GM18502 (cell line): ENCODE measurements at regions not wholly inside any gene's neighbourhood (a gene's known extent, or its start where the extent isn't known, plus 50 kb on each side); places are given as distances from the start of the nearest gene placed in this dataset.
"Not testable (repeated sequence)": the region's sequence is repeated elsewhere in the genome, so short reads cannot be mapped to it uniquely, and the experiment has no call there.

ENCODE experiments used
- ATAC-seq: cut with Tn5 transposase; IDR thresholded peaks from one replicate; pipeline ENCODE4 v1.9.1; 2021; ENCODE audit warnings: mild to moderate bottlenecking; ENCODE audit not compliant: unreplicated experiment, poor library complexity

DNA sequence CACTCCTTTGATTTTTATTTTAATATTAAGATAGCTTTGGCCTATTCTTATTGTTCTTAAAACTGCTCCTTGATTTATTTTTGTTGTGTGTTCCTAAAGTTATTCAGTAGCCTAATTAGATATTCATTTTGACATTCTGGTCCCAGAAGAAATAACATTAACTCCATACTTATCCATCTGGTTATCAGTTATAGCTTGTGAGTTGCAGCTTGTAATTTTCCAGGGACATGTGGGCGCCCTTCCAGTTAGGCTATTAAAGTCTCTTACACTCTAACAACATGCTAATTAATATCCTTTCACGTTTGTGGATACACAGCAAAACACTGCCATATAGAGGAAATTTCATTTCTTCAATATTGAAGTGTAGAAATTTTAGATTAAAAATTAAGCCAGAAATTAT lies 987.5 kb downstream of the HACE1 start:
- ATAC-seq = no peak

DNA sequence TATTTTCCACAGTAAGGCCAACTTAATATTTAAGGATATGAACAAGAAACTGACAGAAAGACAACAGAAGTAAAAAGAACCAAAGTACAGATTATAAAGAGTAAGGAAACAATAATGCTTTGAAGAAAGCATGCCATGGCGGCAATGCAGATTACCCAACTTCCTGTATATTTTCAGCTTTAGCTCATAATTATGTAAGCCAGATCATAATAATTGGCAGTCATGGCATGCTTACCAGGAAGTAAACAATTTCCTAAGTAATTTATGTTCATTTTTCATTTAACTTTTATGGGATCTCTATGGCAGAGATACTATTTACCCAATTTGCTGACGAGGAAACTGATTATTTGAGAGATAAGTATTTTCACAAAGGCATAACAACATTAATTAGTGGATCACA lies 988.7 kb downstream of the HACE1 start:
- no peak for ATAC-seq

DNA sequence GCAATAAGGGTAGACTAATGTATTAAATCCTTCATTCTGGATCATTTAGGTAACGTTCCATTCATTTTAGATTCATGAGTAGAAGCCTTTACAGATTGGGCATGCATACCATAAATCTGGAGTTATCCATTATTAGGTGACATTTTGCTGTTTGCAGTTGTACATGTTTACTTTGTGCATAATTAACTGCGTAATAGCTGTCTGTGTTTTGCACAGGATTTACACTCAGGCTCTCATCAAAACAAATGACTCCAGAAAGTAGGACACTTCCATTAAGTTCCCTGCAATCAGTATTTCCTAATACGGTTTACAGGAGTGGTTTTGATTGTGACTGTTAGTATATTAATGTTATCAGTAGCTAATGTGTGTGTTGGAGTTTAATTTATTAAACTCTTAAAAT lies 997.4 kb downstream of the HACE1 start:
- ATAC-seq = no peak

DNA sequence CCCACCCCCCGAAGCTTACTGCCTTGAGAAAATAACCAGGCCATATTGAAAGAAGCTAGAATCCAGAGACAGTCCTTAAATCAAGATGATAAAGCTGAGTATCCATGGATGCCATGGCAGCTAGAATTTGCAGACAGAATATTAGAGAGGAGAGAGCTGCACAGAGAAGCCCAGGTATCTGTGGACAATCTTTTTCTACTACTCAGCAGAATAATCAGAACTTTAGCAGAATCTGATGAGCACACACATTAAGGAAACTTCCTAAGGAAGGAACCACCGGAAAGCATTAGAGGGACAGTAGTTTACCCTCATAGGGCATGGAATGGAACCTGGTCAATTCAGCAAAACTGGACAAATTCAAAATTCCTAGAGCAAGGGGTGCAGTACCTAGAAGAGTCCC lies 1001.7 kb downstream of the HACE1 start:
- ATAC-seq = no peak

DNA sequence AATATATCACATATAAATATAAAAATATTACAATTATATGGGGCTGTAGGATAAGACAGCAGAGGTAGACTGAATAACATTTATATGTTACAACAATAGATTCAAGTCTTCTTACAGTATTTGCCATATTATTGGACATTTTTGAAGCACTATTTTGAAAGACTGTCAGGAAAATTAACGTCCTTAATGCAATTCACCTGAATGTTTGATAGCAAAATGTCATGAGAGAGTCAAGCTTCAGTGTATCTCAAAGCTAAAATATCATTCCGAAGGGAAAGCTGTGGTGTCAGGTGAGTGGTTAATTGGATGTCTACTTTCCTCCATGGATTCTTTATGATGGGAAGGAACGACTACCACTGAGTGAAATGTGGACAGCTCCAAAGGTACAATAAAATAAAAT lies 1004.0 kb downstream of the HACE1 start:
- no peak for ATAC-seq

DNA sequence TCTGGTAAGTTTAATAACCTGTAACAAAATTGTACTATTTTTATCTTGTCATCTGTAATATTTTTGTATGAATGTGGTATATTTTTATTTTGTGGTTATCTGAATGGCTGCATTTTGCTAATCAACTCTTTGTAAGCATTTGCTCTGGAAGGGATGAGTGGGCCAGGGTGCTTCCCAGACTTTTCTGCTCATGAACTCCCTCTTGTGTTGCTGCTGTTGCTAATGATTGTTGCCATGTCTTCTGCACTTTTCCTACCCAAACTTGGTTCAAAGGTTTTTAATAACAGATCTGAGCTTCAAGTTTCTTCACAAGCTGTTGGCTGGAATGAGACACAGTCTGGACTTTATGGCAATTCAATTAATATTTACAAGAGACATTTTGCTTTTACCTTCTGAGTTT lies 1005.7 kb downstream of the HACE1 start:
- no peak for ATAC-seq

DNA sequence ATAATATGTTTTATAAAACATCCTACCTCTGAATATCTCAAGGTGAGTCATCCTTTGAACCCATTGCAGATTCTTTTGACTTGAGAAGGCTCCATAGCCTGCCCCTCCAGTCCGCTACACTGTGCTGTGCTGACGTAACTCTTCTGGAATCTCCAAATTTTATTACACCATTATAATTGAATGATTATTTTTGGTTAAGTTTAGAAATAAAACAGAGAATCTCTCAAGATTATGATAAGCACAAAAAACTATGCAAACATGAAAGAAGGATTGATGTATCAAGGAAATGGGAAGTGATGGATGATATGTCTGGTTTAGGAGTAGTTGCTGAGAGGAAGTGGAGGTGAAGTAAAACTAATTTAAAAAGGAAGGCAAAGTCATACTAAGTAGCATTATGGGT lies 1021.3 kb downstream of the HACE1 start:
- ATAC-seq = no peak

DNA sequence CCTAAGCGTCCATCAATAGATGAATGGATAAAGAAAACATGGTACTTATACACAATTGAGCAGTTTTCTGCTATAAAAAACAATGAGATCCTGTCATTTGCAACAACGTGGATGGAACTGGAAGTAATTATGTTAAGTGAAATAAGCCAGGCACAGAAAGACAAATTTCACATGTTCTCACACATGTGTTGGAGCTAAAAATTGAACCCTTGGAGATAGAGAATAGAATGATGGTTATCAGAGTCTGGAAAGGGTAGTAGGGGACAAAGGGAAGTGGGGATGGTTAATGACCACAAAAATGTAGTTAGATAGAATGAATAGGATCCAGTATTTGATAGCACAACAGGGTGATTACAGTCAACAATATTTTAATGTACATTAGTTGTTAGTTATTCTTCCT lies 1033.5 kb downstream of the HACE1 start:
- no peak for ATAC-seq

DNA sequence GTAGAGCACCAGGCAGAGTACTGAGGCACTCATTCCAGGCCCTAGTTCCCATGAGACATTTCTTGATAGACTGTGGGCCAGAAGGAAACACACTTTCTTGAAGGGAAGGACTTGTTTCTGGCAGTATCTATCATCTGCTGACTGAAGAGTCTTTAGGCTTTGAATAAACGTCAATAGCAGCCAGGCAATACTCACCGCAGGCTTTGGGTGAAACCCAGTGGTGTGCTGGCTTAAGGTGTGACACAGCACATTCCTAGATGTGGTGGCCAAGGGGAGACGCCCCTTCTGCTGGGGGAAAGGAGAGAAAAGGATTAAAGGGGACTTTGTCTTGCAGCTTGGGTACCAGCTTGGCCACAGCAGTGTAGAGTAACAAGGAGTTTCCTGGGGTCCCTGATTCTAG lies 1039.6 kb downstream of the HACE1 start:
- no peak for ATAC-seq

DNA sequence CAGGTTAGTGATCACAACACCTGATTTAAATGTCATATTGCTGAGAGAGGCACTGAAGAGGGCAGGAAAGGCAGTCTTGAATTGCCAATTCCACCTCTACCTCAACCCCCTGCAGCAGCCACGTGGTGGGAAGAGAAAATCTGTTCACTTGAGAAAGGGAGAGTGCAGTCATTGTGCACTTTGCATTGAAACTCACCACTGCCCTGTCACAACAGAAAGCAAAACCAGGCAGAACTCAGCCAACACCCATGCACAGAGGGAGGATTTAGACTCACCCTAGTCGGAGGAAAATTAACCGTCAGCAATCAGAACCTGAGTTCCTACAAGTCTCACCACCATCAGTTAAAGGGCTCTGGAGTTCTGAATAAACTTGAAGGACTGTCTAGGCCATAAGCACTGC lies 1040.2 kb downstream of the HACE1 start:
- no peak for ATAC-seq

DNA sequence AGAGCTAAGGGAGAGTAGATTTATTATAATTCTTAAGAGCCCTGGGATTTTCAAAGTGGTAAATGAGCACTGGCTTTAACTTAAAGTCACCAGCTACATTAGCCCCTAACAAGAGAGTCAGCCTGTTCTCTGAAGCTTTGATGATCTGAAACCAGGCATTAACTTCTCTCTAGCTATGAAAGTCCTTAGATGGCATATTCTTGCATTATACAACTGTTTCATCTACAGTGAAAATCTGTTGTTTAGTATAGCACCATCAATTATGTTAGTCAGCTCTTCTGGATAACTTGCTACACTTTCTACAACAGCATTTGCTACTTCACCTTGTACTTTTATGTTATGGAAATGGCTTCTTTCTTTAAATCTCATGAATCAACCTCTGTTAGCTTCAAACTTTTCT lies 1046.7 kb downstream of the HACE1 start:
- no peak for ATAC-seq

DNA sequence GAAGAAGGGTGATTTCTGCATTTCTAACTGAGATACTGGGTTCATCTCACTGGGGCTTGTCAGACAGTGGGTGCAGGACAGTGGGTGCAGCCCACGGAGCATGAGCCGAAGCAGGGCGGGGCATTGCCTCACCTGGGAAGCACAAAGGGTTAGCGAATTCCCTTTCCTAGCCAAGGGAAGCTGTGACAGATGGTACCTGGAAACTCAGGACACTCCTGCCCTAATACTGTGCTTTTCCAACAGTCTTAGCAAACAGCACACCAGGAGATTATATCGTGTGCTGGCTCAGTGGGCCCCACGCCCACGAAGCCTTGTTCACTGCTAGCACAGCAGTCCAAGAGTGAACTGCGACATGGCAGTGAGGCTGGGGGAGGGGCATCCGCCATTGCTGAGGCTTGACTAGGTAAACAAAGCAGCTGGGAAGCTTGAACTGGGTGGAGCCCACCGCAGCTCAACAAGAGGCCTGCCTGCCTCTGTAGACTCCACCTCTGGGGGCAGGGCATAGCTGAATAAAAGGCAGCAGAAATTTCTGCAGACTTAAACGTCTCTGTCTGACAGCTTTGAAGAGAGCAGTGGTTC lies 1057.7 kb downstream of the HACE1 start:
- ATAC-seq = not testable (repeated sequence)

DNA sequence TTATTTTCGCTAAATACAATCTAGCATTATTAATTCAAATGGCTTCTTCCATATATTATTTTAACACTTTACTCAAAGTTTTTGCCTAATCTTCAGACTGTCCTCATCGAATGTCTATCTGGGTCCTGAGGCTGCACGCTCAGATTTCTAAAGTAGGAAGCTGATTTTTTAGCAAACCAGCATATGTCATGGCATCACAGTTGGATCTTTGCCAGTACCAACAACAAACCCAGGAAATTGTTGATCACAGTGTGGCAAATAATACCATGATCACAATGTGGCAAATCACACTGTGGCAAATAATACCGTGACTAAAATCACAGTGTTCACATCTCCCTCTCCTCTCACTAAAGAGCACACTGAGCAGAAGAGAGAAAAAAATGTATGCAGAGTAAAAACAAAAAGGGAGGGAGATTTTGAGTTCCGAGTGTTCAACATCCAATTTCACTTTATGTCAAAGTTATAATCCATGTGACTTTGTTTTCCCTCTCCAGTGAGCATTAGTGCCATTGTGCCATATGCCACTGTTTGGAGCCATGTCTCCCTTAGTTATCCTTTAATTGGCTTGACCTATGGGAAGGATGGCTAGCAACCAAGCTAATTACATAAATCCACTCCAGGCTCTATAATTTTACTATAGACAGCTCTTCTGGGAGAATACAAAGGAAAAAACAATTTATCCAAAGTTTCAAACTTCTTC lies 1059.6 kb downstream of the HACE1 start:
- no peak for ATAC-seq

DNA sequence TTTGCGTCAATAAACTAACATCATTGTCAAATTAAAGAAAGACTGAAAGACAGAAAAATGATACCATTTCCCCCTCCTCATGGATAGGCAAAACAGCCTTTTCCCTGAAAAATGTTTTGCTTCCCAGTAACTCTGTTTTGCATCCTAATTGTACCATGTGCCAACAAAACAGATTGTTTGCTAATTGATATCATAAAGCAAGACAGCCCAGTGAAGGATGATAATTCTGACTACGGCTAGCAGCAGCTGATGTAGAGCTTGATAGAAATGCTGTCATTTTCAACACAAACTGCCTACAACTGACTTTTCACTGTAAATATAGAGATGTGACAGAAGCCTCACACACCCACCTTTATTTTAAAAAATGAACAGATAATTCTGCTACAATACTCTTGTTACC lies 1061.6 kb downstream of the HACE1 start:
- no peak for ATAC-seq

DNA sequence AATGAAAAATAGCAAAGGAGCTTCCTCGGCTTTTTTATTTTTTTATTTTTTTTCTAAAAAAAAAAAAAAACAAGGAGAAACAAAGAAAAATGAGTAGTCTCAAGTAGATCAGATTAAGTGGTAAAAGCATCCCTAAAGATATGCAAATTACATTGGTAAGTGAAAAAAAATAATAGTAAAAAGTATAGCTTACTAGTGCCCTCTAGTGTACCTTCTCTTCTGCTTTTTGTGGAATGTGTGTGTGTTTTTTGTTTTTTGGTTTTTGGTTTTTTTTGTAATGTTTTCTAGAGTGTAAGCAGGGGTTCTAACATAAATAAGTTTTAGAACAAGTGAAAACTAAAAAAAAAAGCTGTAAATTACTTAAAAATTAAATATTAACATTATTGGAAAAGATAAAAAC lies 1062.0 kb downstream of the HACE1 start:
- ATAC-seq = no peak

DNA sequence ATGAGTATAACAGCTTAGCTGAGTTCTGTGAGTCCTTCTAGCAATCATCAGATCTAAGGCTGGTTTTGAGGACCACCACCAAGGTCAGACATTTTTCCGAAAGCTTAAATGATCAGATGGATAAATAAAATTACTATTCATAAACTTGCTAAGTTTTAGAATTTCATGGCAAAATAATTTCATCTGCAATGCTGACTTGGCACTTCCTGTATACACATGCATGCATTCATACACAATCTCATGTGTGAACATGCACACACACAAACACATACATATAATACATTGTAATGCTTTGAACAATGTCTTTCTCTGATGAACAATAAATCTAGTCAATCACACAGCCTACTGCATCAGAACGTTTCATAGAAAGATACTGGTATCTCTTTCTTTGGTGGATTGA lies 1068.3 kb downstream of the HACE1 start:
- ATAC-seq = no peak

DNA sequence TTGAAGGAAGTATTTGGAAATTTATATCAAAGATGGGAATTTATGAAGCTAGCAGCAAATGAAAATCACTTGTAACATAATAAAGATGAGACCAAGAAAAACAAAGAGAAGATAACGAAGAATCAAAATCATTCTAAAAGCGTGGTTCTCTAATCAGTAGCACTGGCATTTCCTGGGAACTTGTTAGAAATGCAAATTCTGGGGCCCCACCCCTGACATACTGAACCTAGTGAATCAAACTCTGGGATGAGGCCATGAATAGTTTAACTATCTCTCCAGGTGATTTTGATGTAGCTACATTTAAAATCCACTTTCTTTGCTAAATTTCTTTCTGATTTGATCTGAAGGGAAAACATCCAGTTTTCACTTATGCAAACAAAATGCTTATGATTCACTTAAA lies 1075.6 kb downstream of the HACE1 start:
- no peak for ATAC-seq

DNA sequence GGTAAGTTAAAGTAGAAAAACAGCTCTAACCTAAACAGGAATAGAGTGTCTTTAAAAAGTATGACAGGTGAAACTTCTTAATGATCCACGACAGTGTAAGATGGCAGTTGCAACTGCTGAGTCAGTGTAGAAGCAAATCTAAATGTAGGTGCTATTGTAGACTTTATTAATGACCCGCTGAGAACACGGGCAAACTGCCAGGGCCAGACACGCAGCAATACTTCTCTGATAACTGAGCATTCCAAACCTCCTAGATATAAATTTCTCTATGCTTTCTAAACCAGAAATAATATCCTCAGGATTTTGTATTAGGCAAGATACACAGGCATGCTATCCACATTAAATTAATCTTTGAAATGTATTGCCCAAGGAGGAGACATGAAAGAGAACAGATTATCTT lies 1076.4 kb downstream of the HACE1 start:
- ATAC-seq = no peak

DNA sequence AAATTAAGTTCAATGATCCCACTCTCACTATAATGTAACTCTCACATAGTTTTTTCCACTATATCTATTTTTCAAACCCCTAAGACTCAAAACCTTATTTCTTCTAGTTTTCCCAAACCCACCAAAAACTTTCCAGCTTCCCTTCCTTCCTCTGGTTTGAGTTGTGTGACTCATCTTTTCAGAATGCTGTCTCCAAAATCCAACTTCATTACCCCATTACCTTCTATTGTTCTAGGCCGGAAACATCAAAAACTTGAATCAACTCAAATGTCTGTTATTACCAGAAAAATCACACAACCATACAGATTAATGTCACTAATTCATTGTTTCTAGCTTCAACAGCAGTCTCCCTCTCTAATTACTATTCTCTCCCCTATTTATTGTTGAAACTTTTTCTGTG lies 1090.3 kb downstream of the HACE1 start:
- ATAC-seq = no peak

DNA sequence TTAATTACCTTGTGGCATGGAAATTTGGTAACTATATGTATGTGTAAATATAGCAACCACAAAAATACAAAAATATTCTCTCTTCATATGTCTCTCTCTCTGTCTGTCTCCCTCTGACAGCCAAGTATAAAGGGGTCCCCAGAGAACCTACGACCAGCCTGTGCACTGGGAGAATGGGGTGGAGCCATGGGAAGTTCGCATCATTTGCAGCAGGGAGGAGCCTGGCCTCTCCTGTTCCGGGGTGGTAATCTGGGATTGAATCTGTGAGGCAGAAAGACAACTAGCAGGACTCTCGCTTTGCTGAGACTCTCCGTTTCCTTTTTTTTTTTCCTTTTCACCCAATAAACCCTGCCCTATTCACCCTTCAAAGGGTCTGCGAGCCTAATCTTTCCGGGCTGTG lies 1109.1 kb downstream of the HACE1 start:
- ATAC-seq = no peak

DNA sequence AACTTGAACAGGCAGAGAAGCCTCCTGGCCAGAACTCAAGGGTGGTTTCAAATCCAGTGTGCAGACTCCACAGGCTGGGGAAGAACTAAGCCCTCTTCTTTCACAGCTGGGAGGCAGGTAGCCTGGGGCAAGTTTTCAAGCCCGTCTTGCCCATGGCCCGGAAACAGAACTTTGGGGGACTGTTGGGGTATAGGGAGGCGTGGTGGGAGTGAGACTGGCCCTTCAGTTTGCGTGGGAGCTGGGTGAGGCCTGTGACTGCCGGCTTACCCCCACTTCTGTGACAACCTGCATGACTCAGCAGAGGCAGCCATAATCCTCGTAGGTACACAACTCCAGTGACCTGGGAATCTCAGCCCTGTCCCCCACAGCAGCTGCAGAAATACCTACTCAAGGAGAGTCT lies 1125.7 kb downstream of the HACE1 start:
- ATAC-seq = no peak

DNA sequence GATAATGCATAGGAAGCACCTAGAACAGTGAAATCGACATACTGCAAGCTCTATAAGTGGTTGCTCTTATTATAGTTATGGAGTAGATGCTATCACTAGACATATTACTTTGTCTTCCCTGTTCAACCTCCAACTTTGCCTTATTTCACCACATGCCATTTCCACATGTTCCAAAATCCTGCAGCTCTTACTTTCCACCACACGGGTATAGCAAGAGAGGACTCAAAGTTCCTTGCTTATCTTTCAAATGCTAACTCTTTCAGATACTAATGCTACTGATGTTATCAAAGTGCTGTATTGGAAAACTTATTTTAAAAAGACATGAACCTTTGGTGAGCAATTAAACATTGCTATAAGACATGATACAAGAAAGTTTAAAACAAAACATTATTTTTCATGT lies 1130.1 kb downstream of the HACE1 start:
- ATAC-seq = no peak
